ENCODE measurements at regions not wholly inside any gene's neighbourhood (a gene's known extent, or its start where the extent isn't known, plus 50 kb on each side); places are given as distances from the start of the nearest gene placed in this dataset.
"Not testable (repeated sequence)": the region's sequence is repeated elsewhere in the genome, so short reads cannot be mapped to it uniquely, and the experiment has no call there.

GRCh38 chr15:81710328-81710727 lies 335.5 kb downstream of the MEX3B start:
- H3K27ac ChIP-seq: no peak overlapping the region
- no peak for TF ChIP-seq CTCF (conservative IDR thresholded peaks at IDR 0.05)

- H3K27ac ChIP-seq: not testable (repeated sequence)
Measured at GRCh38 chr15:81706816-81707346, 332.9 kb upstream of the TMC3 start.

GRCh38 chr15:81705727-81706126 lies 331.7 kb upstream of the TMC3 start:
- H3K27ac ChIP-seq: not testable (repeated sequence)

- TF ChIP-seq CTCF (conservative IDR thresholded peaks at IDR 0.05): no peak
- no peak overlapping the region for H3K27ac ChIP-seq
Measured at GRCh38 chr15:81686021-81686420, 312.0 kb upstream of the TMC3 start.

- H3K27ac ChIP-seq: no peak overlapping the region
- no peak for TF ChIP-seq CTCF (conservative IDR thresholded peaks at IDR 0.05)
Measured at GRCh38 chr15:81685237-81685636, 311.2 kb upstream of the TMC3 start.

GRCh38 chr15:81680829-81681228 lies 306.8 kb upstream of the TMC3 start:
- H3K27ac ChIP-seq: no peak overlapping the region
- no peak for TF ChIP-seq CTCF (conservative IDR thresholded peaks at IDR 0.05)

GRCh38 chr15:81666839-81667238 lies 292.8 kb upstream of the TMC3 start:
- no peak overlapping the region for H3K27ac ChIP-seq
- no peak for TF ChIP-seq CTCF (conservative IDR thresholded peaks at IDR 0.05)

- H3K27ac ChIP-seq: no peak overlapping the region
- TF ChIP-seq CTCF (conservative IDR thresholded peaks at IDR 0.05): no peak
Measured at GRCh38 chr15:81660976-81661375, 287.0 kb upstream of the TMC3 start.

- no peak overlapping the region for H3K27ac ChIP-seq
- TF ChIP-seq CTCF (conservative IDR thresholded peaks at IDR 0.05): no peak
Measured at GRCh38 chr15:81653259-81653658, 279.2 kb upstream of the TMC3 start.
